Suppressor macrophage treated with lipopolysaccharide for 4 hours (primary cell): ENCODE measurements at regions not wholly inside any gene's neighbourhood (a gene's known extent, or its start where the extent isn't known, plus 50 kb on each side); places are given as distances from the start of the nearest gene placed in this dataset.

ENCODE experiments used
- DNase-seq: peaks from one replicate; pipeline ENCODE4 v3.0.0-alpha.2; 2020

DNA sequence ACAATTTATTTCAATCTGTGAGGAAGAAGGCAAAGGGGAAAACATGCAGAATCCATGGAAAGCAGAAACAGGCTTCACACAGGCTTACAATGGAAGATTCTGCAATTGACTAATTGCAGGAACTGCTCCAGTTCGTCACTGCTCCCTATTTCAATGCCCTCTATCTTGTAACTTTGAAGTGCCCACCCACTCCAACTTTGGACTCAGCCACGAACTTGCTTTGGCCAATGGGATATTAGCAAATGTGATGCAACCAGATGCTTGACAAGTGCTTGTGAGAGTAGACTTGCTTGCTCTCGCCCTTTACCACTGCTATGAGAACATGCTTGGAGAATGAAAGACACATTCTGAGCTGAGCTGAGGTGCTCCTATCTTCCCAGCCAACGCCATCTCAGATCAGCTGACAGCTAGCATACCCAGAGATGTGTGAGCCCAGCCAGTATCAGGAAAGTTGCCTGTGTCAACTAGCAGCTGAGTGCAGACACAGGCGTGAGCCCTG is 105.7 kb upstream of the PTCHD1 start:
- no peak for DNase-seq

DNA sequence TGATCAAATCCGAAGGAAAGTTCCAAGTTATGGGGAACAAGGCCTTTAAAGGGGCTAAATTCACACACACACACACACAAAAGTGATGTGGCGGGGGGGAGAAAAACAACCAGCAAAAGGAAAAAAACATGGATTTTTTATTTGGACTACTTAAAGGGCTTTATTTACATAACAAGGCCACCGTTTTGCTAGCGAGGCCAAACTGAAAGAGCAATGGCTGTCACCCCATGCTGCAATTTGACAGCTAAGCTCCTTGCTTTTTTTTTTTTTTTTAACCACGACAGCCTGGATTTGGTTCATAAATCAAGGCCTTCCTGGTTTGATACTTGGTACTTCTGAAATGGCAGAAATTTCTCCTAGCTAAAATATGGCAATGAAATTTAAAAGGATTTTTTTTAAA is 99.6 kb upstream of the PTCHD1 start:
- no peak for DNase-seq

DNA sequence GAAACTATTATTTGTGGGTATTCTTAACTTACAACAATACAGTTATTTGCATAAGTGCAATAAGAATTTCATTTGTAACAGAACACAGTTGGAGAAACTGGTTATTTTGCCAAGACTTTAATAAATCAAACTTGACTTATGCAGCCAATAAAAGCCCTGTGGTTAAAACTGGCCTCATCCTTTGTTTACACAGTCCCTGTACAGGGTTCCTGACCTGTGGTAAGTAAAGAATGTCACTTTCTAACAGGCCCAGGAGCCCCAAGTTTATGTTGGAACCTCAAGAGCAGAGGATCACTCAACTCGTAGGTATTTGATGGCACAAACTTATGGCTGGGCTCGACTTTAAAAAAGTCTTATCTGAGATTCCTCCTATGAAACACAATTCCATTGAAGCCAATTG is 88.6 kb upstream of the PTCHD1 start:
- DNase-seq: no peak

DNA sequence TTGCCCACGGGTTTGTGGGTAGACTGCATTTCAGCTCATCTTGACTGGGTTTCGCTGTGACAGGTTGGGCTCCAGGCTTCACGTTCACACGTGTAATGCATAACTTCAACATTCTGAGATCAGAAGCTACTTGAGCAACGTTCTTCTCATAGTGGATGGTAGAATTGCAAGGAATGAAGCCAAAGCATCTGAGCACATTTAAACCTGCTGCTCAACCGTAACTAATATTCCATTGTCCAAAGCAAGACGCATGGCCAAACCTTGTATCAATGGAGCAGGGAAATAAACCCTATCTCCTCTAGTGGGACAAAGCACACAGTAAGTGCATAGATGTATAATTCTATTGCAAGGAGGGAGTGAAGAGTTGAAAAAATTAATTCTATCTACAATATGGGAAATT is 86.5 kb upstream of the PTCHD1 start:
- no peak for DNase-seq

DNA sequence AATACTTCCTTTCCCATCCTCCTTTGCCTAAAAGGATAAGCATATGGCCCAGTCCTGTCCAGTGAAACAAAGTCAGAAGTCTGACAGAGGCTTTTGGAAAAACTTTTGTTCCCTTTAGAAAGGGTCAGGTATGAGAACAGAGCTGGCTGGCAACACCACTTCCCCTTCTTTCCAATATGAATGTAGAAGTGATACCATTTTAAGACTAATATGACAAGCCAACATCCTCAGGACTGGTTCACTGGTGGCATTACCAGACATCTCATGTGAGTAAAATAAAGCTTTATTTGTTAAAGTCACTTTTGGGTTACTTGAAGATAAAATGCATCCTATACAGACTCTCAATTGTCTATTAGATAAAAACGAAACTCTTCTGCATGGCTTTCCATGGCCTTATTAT is 83.6 kb upstream of the PTCHD1 start:
- no peak for DNase-seq

DNA sequence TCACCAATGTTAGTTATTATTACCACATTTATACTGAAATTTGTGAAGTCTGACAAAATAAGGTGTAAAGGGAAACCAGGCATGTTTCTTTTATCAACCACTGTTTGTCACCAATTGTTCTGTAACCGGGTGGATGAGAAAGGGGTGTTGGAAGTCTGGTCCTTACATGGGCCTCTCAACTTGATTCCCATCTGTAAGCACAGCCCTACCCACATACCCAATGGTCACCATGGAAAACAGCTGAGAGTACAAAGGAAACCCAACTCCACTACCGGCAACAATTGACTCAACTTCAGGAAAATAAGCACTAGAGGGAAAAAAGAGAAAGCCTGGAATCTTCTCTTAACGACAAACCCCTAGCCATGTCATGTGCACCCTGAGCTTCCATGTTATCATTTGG is 70.8 kb upstream of the PTCHD1 start:
- DNase-seq: no peak

DNA sequence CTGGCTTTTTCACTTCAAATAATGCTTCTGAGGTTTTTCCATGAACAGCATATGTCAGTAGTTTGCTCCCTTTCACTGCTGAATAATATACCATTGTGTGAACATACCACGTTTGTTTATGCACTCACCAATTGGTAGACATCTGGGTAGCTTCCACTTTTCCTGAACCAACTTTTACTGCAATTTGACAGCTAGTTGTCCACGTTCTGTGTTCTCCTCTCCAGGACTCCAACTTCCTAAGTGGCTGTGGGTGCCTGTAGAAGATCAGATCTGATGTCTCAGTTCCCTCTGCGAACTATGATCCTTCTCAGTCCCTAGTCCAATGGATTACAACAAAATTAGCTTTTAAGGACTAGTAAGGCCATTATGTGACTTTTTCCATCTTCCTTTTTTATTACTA is 64.7 kb upstream of the PTCHD1 start:
- no peak for DNase-seq

DNA sequence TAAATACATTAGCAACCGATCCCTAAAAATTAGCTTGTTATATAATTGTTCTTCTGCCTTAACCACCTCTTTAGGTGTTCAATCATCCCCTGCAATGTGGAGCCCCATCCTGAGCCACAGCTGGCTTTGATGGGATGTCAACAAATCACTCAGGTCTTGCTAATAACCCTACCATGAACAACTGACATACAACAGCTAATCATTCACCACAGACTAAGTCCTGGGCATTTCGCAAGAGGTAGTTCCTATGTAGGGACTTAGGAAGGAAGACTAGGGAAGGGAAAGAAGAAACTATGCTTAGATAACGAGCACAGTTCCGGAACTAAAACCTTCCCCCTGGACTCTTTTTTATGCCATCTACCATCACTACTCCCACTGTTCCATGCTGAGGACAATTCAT is 63.6 kb upstream of the PTCHD1 start:
- no peak for DNase-seq

DNA sequence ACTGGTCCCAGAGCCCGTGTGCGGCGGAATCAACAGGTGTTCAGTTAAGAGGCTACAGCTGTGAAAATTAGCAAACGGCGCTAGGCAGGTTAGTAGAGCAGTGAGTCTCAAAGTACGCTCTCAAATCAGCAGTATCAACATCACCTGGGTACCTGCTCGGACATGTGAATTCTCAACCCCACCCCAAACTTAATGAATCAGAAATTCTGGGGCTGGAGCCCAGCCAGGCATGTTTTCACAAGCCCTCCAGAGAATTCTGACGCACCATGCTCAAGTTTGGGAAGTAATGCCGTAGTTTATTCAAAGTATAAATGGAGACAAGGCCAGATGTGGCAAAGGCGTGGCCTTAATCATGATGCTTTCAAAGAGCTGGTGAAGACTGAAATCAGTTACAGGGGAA is 58.2 kb upstream of the PTCHD1 start:
- no peak for DNase-seq
